GM20000 (cell line): ENCODE measurements at regions not wholly inside any gene's neighbourhood (a gene's known extent, or its start where the extent isn't known, plus 50 kb on each side); places are given as distances from the start of the nearest gene placed in this dataset.

Source experiments
- DNase-seq: peaks from one replicate; pipeline ENCODE4 v3.0.0; 2012; ENCODE audit warnings: low spot score
- TF ChIP-seq, protein P1 (sequence below): IDR thresholded peaks from 2 replicates; pipeline ENCODE4 v1.5.1; 2012; ENCODE audit warnings: mild to moderate bottlenecking, control low read depth; ENCODE audit errors: extremely low read depth, missing control alignments

DNA sequence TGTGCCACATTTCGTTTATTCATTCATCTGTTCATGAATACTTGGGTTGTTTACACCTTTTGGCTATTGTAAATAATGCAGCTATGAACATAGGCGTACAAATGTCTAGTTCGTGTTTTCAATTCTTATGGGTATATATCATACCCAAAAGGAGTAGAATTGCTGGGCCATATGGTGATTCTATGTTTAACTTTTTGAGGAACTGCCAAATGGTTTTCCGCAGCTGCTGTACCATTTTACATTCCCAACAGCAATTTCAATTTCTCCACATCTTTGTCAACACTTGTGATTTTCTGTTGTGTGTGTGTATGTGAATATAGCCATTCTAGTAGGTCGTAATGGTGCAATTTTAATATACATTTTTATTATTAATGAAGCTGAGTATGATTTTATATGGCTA lies 326.2 kb downstream of the ETNK1 start:
- TF ChIP-seq, protein P1, sequence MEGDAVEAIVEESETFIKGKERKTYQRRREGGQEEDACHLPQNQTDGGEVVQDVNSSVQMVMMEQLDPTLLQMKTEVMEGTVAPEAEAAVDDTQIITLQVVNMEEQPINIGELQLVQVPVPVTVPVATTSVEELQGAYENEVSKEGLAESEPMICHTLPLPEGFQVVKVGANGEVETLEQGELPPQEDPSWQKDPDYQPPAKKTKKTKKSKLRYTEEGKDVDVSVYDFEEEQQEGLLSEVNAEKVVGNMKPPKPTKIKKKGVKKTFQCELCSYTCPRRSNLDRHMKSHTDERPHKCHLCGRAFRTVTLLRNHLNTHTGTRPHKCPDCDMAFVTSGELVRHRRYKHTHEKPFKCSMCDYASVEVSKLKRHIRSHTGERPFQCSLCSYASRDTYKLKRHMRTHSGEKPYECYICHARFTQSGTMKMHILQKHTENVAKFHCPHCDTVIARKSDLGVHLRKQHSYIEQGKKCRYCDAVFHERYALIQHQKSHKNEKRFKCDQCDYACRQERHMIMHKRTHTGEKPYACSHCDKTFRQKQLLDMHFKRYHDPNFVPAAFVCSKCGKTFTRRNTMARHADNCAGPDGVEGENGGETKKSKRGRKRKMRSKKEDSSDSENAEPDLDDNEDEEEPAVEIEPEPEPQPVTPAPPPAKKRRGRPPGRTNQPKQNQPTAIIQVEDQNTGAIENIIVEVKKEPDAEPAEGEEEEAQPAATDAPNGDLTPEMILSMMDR = no peak
- no peak for DNase-seq

GRCh38 chr12:22956690-22957089 lies 331.7 kb downstream of the ETNK1 start:
- no peak for DNase-seq
- TF ChIP-seq, protein P1 = no peak

- no peak for DNase-seq
- TF ChIP-seq, protein P1 = no peak
Measured at GRCh38 chr12:22967171-22967570, 342.2 kb downstream of the ETNK1 start.

DNA sequence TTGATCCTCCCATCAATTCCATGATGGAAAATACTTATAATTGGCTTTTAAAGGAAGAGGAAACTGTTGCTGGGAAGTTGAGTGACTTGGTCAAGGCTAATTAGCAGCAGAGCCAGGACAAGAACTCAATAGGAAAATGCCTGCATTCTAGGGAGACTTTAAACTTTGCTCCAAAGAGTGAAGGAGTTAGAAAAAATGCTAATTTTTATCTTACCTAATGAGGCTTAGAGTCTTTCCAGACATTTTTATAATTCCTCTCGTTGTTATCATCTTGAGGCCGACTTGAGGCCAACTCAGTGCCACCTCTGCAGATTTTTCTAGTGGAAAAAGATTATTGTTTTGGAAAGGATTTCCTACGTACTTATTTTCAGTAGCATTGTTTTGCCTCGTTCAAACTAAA lies 344.6 kb downstream of the ETNK1 start:
- no peak for DNase-seq
- TF ChIP-seq, protein P1 = no peak

GRCh38 chr12:22971247-22971646 lies 346.3 kb downstream of the ETNK1 start:
- no peak for DNase-seq
- TF ChIP-seq, protein P1 = no peak

GRCh38 chr12:22971701-22972191 lies 346.8 kb downstream of the ETNK1 start:
- no peak for DNase-seq
- TF ChIP-seq, protein P1 = no peak

DNA sequence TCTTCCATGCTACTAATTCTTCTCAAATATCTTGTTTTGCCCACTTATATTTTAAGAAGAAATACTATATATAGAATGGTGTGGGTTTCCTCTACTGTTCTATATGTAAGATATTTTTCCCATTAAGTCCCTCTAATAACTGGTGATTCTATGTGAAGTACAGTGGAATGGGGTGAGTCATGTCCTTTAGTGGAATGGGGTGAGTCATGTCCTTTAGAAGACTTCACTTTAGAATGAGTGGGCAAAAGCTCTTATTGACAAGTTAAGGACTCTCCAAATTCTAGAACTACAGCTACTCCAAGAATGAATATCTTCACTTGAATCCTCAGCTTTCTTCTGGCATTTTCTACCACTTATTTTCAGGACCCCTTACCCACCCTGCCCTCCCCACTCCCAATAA lies 349.9 kb downstream of the ETNK1 start:
- TF ChIP-seq, protein P1 = no peak
- no peak for DNase-seq
